ENCODE measurements at regions not wholly inside any gene's neighbourhood (a gene's known extent, or its start where the extent isn't known, plus 50 kb on each side); places are given as distances from the start of the nearest gene placed in this dataset.
A peak's percentile ranks its signal among the peaks of the same experiment; 100 is the strongest.

GRCh38 chr6:43936476-43936875 lies 166.5 kb downstream of the VEGFA start:
- H3K9me3 ChIP-seq (ENCODE audit: control insufficient read depth, low read length): no peaks in the 10 kb centered on the region
- no peaks in the 10 kb centered on the region for H3K36me3 ChIP-seq (ENCODE audit: control insufficient read depth, insufficient read depth, low read length)
- no peak overlapping the region for H3K4me3 ChIP-seq (ENCODE audit: extremely low read depth, insufficient read depth, low read length, poor library complexity, severe bottlenecking)
- peaks cover 22% of the 10 kb centered on the region for H3K4me1 ChIP-seq (ENCODE audit: control insufficient read depth, insufficient read depth, low read length, poor library complexity, severe bottlenecking)
- WGBS, 2 experiments (ENCODE audit: insufficient coverage in 2 of 2): 81% methylated on average over 7 to 8 of the region's 9 CpGs
- H3K27ac ChIP-seq (ENCODE audit: low read depth, low read length, severe bottlenecking): no peak overlapping the region

GRCh38 chr6:43935921-43936439 lies 166.0 kb downstream of the VEGFA start:
- no peaks in the 10 kb centered on the region for H3K9me3 ChIP-seq (ENCODE audit: control insufficient read depth, low read length)
- no peak overlapping the region for H3K4me3 ChIP-seq (ENCODE audit: extremely low read depth, insufficient read depth, low read length, poor library complexity, severe bottlenecking)
- WGBS, 2 experiments (ENCODE audit: insufficient coverage in 2 of 2): 83 to 86% methylated on average over 3 to 4 of the region's 4 CpGs
- no peaks in the 10 kb centered on the region for H3K36me3 ChIP-seq (ENCODE audit: control insufficient read depth, insufficient read depth, low read length)
- no peak overlapping the region for H3K27ac ChIP-seq (ENCODE audit: low read depth, low read length, severe bottlenecking)
- H3K4me1 ChIP-seq (ENCODE audit: control insufficient read depth, insufficient read depth, low read length, poor library complexity, severe bottlenecking): peaks cover 22% of the 10 kb centered on the region

GRCh38 chr6:43934803-43935602 lies 165.0 kb downstream of the VEGFA start:
- WGBS, 2 experiments (ENCODE audit: insufficient coverage in 2 of 2): 92% methylated on average over 5 to 7 of the region's 9 CpGs
- Histone ChIP-seq H3K4me3 (ENCODE audit: extremely low read depth, insufficient read depth, low read length, poor library complexity, severe bottlenecking) (no peak overlapping the region), H3K36me3 (ENCODE audit: control insufficient read depth, insufficient read depth, low read length) (no peaks in the 10 kb centered on the region), H3K9me3 (ENCODE audit: control insufficient read depth, low read length) (no peaks in the 10 kb centered on the region), H3K4me1 (ENCODE audit: control insufficient read depth, insufficient read depth, low read length, poor library complexity, severe bottlenecking) (peaks cover 22% of the 10 kb centered on the region), H3K27ac (ENCODE audit: low read depth, low read length, severe bottlenecking) (no peak overlapping the region)

GRCh38 chr6:43934183-43934802 lies 164.3 kb downstream of the VEGFA start:
- Histone ChIP-seq H3K4me3 (ENCODE audit: extremely low read depth, insufficient read depth, low read length, poor library complexity, severe bottlenecking) (no peak overlapping the region), H3K36me3 (ENCODE audit: control insufficient read depth, insufficient read depth, low read length) (no peaks in the 10 kb centered on the region), H3K4me1 (ENCODE audit: control insufficient read depth, insufficient read depth, low read length, poor library complexity, severe bottlenecking) (peaks cover 22% of the 10 kb centered on the region), H3K9me3 (ENCODE audit: control insufficient read depth, low read length) (no peaks in the 10 kb centered on the region), H3K27ac (ENCODE audit: low read depth, low read length, severe bottlenecking) (peak overlapping the region; percentile 74)
- WGBS, 2 experiments (ENCODE audit: insufficient coverage in 2 of 2): 94 to 96% methylated on average over 4 of the region's 4 CpGs

GRCh38 chr6:43933148-43933885 lies 163.3 kb downstream of the VEGFA start:
- 73 to 90% methylated on average over 13 to 17 of the region's 19 CpGs for WGBS, 2 experiments (ENCODE audit: insufficient coverage in 2 of 2)
- Histone ChIP-seq H3K36me3 (ENCODE audit: control insufficient read depth, insufficient read depth, low read length) (no peaks in the 10 kb centered on the region), H3K9me3 (ENCODE audit: control insufficient read depth, low read length) (no peaks in the 10 kb centered on the region), H3K27ac (ENCODE audit: low read depth, low read length, severe bottlenecking) (peak overlapping the region; percentile 74), H3K4me1 (ENCODE audit: control insufficient read depth, insufficient read depth, low read length, poor library complexity, severe bottlenecking) (peaks cover 21% of the 10 kb centered on the region), H3K4me3 (ENCODE audit: extremely low read depth, insufficient read depth, low read length, poor library complexity, severe bottlenecking) (no peak overlapping the region)

- Histone ChIP-seq H3K4me1 (ENCODE audit: control insufficient read depth, insufficient read depth, low read length, poor library complexity, severe bottlenecking) (peaks cover 15% of the 10 kb centered on the region), H3K4me3 (ENCODE audit: extremely low read depth, insufficient read depth, low read length, poor library complexity, severe bottlenecking) (no peak overlapping the region), H3K27ac (ENCODE audit: low read depth, low read length, severe bottlenecking) (peak overlapping the region; percentile 74), H3K9me3 (ENCODE audit: control insufficient read depth, low read length) (no peaks in the 10 kb centered on the region), H3K36me3 (ENCODE audit: control insufficient read depth, insufficient read depth, low read length) (no peaks in the 10 kb centered on the region)
- WGBS, 2 experiments (ENCODE audit: insufficient coverage in 2 of 2): 79 to 88% methylated on average over 7 to 11 of the region's 13 CpGs
Observed at GRCh38 chr6:43932259-43933147, 162.5 kb downstream of the VEGFA start.

GRCh38 chr6:43931201-43931600 lies 161.2 kb downstream of the VEGFA start:
- Histone ChIP-seq H3K27ac (ENCODE audit: low read depth, low read length, severe bottlenecking) (no peak overlapping the region), H3K36me3 (ENCODE audit: control insufficient read depth, insufficient read depth, low read length) (no peaks in the 10 kb centered on the region), H3K4me1 (ENCODE audit: control insufficient read depth, insufficient read depth, low read length, poor library complexity, severe bottlenecking) (peaks cover 25% of the 10 kb centered on the region), H3K9me3 (ENCODE audit: control insufficient read depth, low read length) (no peaks in the 10 kb centered on the region), H3K4me3 (ENCODE audit: extremely low read depth, insufficient read depth, low read length, poor library complexity, severe bottlenecking) (no peak overlapping the region)
- WGBS, 2 experiments (ENCODE audit: insufficient coverage in 2 of 2): 89 to 95% methylated on average over 2 to 4 of the region's 6 CpGs

- Histone ChIP-seq H3K9me3 (ENCODE audit: control insufficient read depth, low read length) (no peaks in the 10 kb centered on the region), H3K4me1 (ENCODE audit: control insufficient read depth, insufficient read depth, low read length, poor library complexity, severe bottlenecking) (peaks cover 30% of the 10 kb centered on the region), H3K27ac (ENCODE audit: low read depth, low read length, severe bottlenecking) (no peak overlapping the region), H3K4me3 (ENCODE audit: extremely low read depth, insufficient read depth, low read length, poor library complexity, severe bottlenecking) (no peak overlapping the region), H3K36me3 (ENCODE audit: control insufficient read depth, insufficient read depth, low read length) (no peaks in the 10 kb centered on the region)
- 87% methylated on average over 3 to 5 of the region's 8 CpGs for WGBS, 2 experiments (ENCODE audit: insufficient coverage in 2 of 2)
Observed at GRCh38 chr6:43930440-43931154, 160.6 kb downstream of the VEGFA start.

GRCh38 chr6:43929511-43929910 lies 159.5 kb downstream of the VEGFA start:
- WGBS, 2 experiments (ENCODE audit: insufficient coverage in 2 of 2): 83 to 95% methylated on average over 2 to 4 of the region's 5 CpGs
- no peaks in the 10 kb centered on the region for H3K36me3 ChIP-seq (ENCODE audit: control insufficient read depth, insufficient read depth, low read length)
- peaks cover 29% of the 10 kb centered on the region for H3K4me1 ChIP-seq (ENCODE audit: control insufficient read depth, insufficient read depth, low read length, poor library complexity, severe bottlenecking)
- no peaks in the 10 kb centered on the region for H3K9me3 ChIP-seq (ENCODE audit: control insufficient read depth, low read length)
- no peak overlapping the region for H3K27ac ChIP-seq (ENCODE audit: low read depth, low read length, severe bottlenecking)
- no peak overlapping the region for H3K4me3 ChIP-seq (ENCODE audit: extremely low read depth, insufficient read depth, low read length, poor library complexity, severe bottlenecking)

Measured in mesodermal cell (in vitro differentiated cells).